HG03066 (cell line): ENCODE measurements at regions not wholly inside any gene's neighbourhood (a gene's known extent, or its start where the extent isn't known, plus 50 kb on each side); places are given as distances from the start of the nearest gene placed in this dataset.
"Not testable (repeated sequence)": the region's sequence is repeated elsewhere in the genome, so short reads cannot be mapped to it uniquely, and the experiment has no call there.

Source experiments
- ATAC-seq: cut with Tn5 transposase; IDR thresholded peaks from one replicate; pipeline ENCODE4 v1.9.1; 2021; ENCODE audit warnings: low read depth; ENCODE audit not compliant: unreplicated experiment

- no peak for ATAC-seq
Measured at GRCh38 chr7:13603661-13604060, 385.8 kb downstream of the ETV1 start.

GRCh38 chr7:13604178-13604577 lies 385.3 kb downstream of the ETV1 start:
- no peak for ATAC-seq

GRCh38 chr7:13610372-13610771 lies 379.1 kb downstream of the ETV1 start:
- ATAC-seq: no peak

GRCh38 chr7:13615679-13616078 lies 373.8 kb downstream of the ETV1 start:
- ATAC-seq: no peak

- no peak for ATAC-seq
Measured at GRCh38 chr7:13627455-13627854, 362.0 kb downstream of the ETV1 start.

GRCh38 chr7:13628239-13629001 lies 361.0 kb downstream of the ETV1 start:
- ATAC-seq: no peak

- ATAC-seq: not testable (repeated sequence)
Measured at GRCh38 chr7:13631207-13632049, 358.0 kb downstream of the ETV1 start.

- no peak for ATAC-seq
Measured at GRCh38 chr7:13633857-13634256, 355.6 kb downstream of the ETV1 start.

GRCh38 chr7:13639396-13639795 lies 350.1 kb downstream of the ETV1 start:
- ATAC-seq: no peak

GRCh38 chr7:13641714-13642113 lies 347.8 kb downstream of the ETV1 start:
- no peak for ATAC-seq

- ATAC-seq: no peak
Measured at GRCh38 chr7:13651167-13651566, 338.3 kb downstream of the ETV1 start.

GRCh38 chr7:13656330-13656729 lies 333.1 kb downstream of the ETV1 start:
- no peak for ATAC-seq

- ATAC-seq: no peak
Measured at GRCh38 chr7:13673290-13673689, 316.2 kb downstream of the ETV1 start.

- ATAC-seq: no peak
Measured at GRCh38 chr7:13682626-13683025, 306.8 kb downstream of the ETV1 start.

- no peak for ATAC-seq
Measured at GRCh38 chr7:13687500-13687899, 302.0 kb downstream of the ETV1 start.

- no peak for ATAC-seq
Measured at GRCh38 chr7:13692548-13692947, 296.9 kb downstream of the ETV1 start.

- ATAC-seq: no peak
Measured at GRCh38 chr7:13702251-13702650, 287.2 kb downstream of the ETV1 start.

- no peak for ATAC-seq
Measured at GRCh38 chr7:13708670-13709069, 280.8 kb downstream of the ETV1 start.

GRCh38 chr7:13713092-13713491 lies 276.4 kb downstream of the ETV1 start:
- no peak for ATAC-seq

GRCh38 chr7:13715534-13715933 lies 273.9 kb downstream of the ETV1 start:
- no peak for ATAC-seq

- ATAC-seq: no peak
Measured at GRCh38 chr7:13717031-13717430, 272.4 kb downstream of the ETV1 start.
